ENCODE measurements at regions not wholly inside any gene's neighbourhood (a gene's known extent, or its start where the extent isn't known, plus 50 kb on each side); places are given as distances from the start of the nearest gene placed in this dataset.
"Not testable (repeated sequence)": the region's sequence is repeated elsewhere in the genome, so short reads cannot be mapped to it uniquely, and the experiment has no call there.

DNA sequence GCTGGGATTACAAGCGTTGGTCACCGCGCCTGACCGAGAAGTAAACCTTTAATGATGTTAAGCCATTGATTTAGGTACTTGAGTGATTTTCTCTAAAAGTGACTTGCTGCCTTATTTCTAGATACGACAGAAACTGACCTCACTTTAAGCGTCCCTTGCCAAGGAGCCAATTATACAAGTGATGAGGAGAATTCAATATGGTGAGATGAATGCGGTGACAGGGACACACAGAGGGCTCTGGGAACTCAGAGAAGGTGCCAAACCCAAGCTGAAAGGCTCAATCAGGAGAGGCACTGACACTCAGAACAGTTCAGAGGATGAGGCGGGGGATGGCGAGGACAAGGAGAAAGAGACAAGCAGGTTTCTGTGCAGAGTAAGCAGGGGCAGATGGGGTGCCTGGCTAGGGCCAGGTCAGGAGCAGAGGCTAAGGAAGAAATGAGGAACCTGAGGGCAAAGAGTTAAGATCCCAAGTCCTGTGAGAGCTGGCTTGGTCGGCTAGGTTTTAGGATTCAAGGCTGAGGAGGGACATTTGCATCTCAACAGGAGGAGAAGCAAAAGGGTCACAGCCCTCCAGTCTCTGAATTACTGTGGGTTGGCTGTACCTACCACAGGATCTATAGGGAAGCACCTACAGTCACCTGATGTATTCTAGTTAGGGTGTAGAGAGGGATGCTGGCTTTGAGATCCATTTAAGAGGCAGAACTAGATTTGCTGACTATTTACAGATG lies 83.2 kb upstream of the USP24 start:
- no peak overlapping the region for H3K4me3 ChIP-seq (replicated peaks; ENCODE audit: low read depth, low read length)
- H3K27me3 ChIP-seq (replicated peaks; ENCODE audit: control insufficient read depth, insufficient read depth, low read length) = no peaks in the 10 kb centered on the region
- TF ChIP-seq CTCF (IDR thresholded peaks at IDR 0.05; ENCODE audit: insufficient read depth, low read length, poor library complexity, severe bottlenecking) = no peak
- DNase-seq (ENCODE audit: extremely low read depth, insufficient read length) = no peak
- no peaks in the 10 kb centered on the region for H3K36me3 ChIP-seq (ENCODE audit: control insufficient read depth, insufficient read depth, low read length)

- DNase-seq (ENCODE audit: extremely low read depth, insufficient read length); H3K36me3 ChIP-seq (ENCODE audit: control insufficient read depth, insufficient read depth, low read length); H3K27me3 ChIP-seq (replicated peaks; ENCODE audit: control insufficient read depth, insufficient read depth, low read length); H3K4me3 ChIP-seq (replicated peaks; ENCODE audit: low read depth, low read length): not testable (repeated sequence)
Measured at GRCh38 chr1:55296247-55296646, 81.1 kb upstream of the USP24 start.

DNA sequence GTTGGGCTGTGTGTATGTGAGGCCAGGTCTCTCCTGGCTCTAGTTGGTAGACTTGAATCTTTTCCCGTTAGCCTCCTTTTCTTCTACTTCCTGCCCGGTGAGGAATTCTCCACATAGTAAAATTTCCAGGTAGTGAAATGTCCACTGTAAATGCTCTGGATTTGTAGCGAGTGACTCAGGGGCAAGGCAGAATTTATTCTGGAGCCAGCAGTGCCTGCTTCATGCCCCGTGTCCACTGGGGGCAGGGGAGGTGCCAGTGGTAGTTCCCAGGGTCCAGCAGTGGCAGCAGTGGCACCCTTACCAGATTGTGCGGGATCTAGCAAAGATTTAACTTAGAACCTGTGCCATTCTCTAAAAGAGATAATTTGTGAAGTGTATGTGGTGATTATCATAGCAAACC lies 74.5 kb upstream of the USP24 start:
- TF ChIP-seq CTCF (IDR thresholded peaks at IDR 0.05; ENCODE audit: insufficient read depth, low read length, poor library complexity, severe bottlenecking) = no peak
- Histone ChIP-seq H3K36me3 (ENCODE audit: control insufficient read depth, insufficient read depth, low read length) (no peaks in the 10 kb centered on the region), H3K4me3 (replicated peaks; ENCODE audit: low read depth, low read length) (no peak overlapping the region), H3K27me3 (replicated peaks; ENCODE audit: control insufficient read depth, insufficient read depth, low read length) (no peaks in the 10 kb centered on the region)
- DNase-seq (ENCODE audit: extremely low read depth, insufficient read length) = no peak

- no peak for TF ChIP-seq CTCF (IDR thresholded peaks at IDR 0.05; ENCODE audit: insufficient read depth, low read length, poor library complexity, severe bottlenecking)
- no peaks in the 10 kb centered on the region for H3K27me3 ChIP-seq (replicated peaks; ENCODE audit: control insufficient read depth, insufficient read depth, low read length)
- H3K4me3 ChIP-seq (replicated peaks; ENCODE audit: low read depth, low read length) = no peak overlapping the region
- H3K36me3 ChIP-seq (ENCODE audit: control insufficient read depth, insufficient read depth, low read length) = no peaks in the 10 kb centered on the region
- no peak for DNase-seq (ENCODE audit: extremely low read depth, insufficient read length)
Measured at GRCh38 chr1:55289042-55289441, 73.9 kb upstream of the USP24 start.

DNA sequence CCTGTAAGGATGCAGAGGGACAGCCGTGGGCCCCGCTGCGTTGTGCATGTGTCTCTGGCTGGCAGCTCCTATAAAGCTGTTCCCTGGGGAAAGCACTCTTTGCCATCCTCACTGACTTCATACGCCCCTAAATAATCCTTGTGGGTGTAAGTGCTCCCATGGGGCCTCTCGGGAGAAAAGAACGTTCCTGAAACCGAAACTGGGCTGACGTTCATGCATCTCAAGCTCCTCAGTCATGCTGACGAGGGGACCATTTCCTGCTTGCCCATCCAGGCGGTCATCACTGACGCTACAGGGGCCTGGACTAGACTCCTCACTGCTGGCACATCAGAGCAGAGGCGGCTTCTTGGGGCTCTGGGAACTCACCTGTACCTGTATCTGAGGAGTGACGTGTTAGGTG lies 73.1 kb upstream of the USP24 start:
- Histone ChIP-seq H3K4me3 (replicated peaks; ENCODE audit: low read depth, low read length) (no peak overlapping the region), H3K27me3 (replicated peaks; ENCODE audit: control insufficient read depth, insufficient read depth, low read length) (no peaks in the 10 kb centered on the region), H3K36me3 (ENCODE audit: control insufficient read depth, insufficient read depth, low read length) (no peaks in the 10 kb centered on the region)
- peak; percentile 63 for DNase-seq (ENCODE audit: extremely low read depth, insufficient read length)
- TF ChIP-seq CTCF (IDR thresholded peaks at IDR 0.05; ENCODE audit: insufficient read depth, low read length, poor library complexity, severe bottlenecking) = no peak

DNA sequence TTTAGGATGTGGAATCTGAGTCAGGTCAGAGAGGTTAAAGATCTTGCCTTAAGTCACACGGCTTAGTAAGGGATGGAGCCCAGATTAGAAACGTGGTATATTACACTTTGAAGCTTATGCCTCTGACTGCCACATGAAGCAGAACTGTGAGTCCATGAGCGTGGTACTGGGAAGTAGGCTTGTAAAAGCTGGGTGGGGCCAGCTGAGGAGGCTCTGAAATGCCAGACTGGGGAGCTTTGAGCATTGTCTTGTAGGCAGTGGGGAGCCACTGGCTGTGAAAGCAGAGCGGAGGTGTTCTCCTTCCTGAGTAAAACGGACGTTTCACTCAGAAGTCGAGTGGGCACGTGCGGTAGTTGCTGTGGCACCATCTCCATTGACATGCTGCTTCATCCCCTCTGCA lies 72.6 kb upstream of the USP24 start:
- no peak for DNase-seq (ENCODE audit: extremely low read depth, insufficient read length)
- TF ChIP-seq CTCF (IDR thresholded peaks at IDR 0.05; ENCODE audit: insufficient read depth, low read length, poor library complexity, severe bottlenecking) = no peak
- H3K4me3 ChIP-seq (replicated peaks; ENCODE audit: low read depth, low read length) = no peak overlapping the region
- no peaks in the 10 kb centered on the region for H3K36me3 ChIP-seq (ENCODE audit: control insufficient read depth, insufficient read depth, low read length)
- H3K27me3 ChIP-seq (replicated peaks; ENCODE audit: control insufficient read depth, insufficient read depth, low read length) = no peaks in the 10 kb centered on the region

All from GM06990 (cell line).